HepG2 (cell line): ENCODE measurements at regions not wholly inside any gene's neighbourhood (a gene's known extent, or its start where the extent isn't known, plus 50 kb on each side); places are given as distances from the start of the nearest gene placed in this dataset.

Experiments
- ATAC-seq: fragments of 200-7000 bp; cut with Tn5 transposase; 3 replicates; pipeline ENCODE4 v1.9.1; 2020; ENCODE audit warnings: mild to moderate bottlenecking, moderate library complexity
- BruUV-seq: library from RNA; stranded (reverse); fragments of 400-500 nt; replicated peaks from 2 replicates; lab custom pipeline; 2021; lab: Mats Ljungman, UMichigan
- CTCF ChIA-PET: fragments of 300-600 bp; formaldehyde crosslinking; extraction: SDS; loops from one replicate; lab custom pipeline; 2021; ENCODE audit warnings: low total read pairs, inconsistent platforms, low intra/inter-chr PET ratio; lab: Yijun Ruan, JAX
- POLR2A ChIA-PET: fragments of 350-600 bp; sonication (Branson Sonifier 250); formaldehyde crosslinking; loops from one replicate; lab custom pipeline; 2020; ENCODE audit warnings: antibody characterized with exemption, inconsistent platforms; lab: Yijun Ruan, JAX
- DNase-seq: peaks from one replicate; pipeline ENCODE4 v3.0.0-alpha.2; 2015; ENCODE audit warnings: low spot score
- FAIRE-seq: peaks from 3 replicates; lab custom pipeline; 2011; peaks lifted over from hg19 to GRCh38; lab: Jason Lieb, UNC
- H2AFZ ChIP-seq: one replicate; pipeline ENCODE4 v1.6.1; 2011; ENCODE audit warnings: low read length, inconsistent platforms
- H3K27ac ChIP-seq: fragments of 300-600 bp; 3 replicates; pipeline ENCODE4 v1.8.0; 2011; ENCODE audit warnings: mixed run types, mild to moderate bottlenecking, mixed read lengths, low read length, inconsistent platforms; ENCODE audit not compliant: insufficient read depth; ENCODE audit errors: extremely low read length
- H3K27me3 ChIP-seq, 2 experiments: fragments of 200-600 bp in 1 of 2; 2 replicates in 1 of 2; 3 replicates in 1 of 2; pipeline versions ENCODE4 v1.6.0 to v1.8.0; 2011; ENCODE audit warnings: low read length in 2 of 2, mild to moderate bottlenecking in 2 of 2, moderate library complexity in 2 of 2, inconsistent platforms in 1 of 2; ENCODE audit not compliant: insufficient read depth in 2 of 2, control insufficient read depth in 1 of 2
- H3K36me3 ChIP-seq, 2 experiments: fragments of 200-600 bp in 1 of 2; replicated peaks in 1 of 2; 2 replicates in 1 of 2; 3 replicates in 1 of 2; pipeline versions ENCODE4 v1.5.1 to v1.8.0; 2011; ENCODE audit warnings: low read length in 2 of 2, inconsistent platforms in 1 of 2; ENCODE audit not compliant: insufficient read depth in 2 of 2, control insufficient read depth in 1 of 2
- H3K4me1 ChIP-seq: 2 replicates; pipeline ENCODE4 v1.5.1; 2012; ENCODE audit warnings: low read length, inconsistent platforms; ENCODE audit not compliant: insufficient read depth
- H3K4me2 ChIP-seq: 2 replicates; pipeline ENCODE4 v1.6.0; 2011; ENCODE audit warnings: low read depth, low read length, inconsistent platforms
- H3K4me3 ChIP-seq, 3 experiments: fragments of 200-600 bp in 1 of 3; sonication (generic), shearing (Covaris generic) in 1 of 3; replicated peaks in 1 of 3; 2 replicates each; pipeline ENCODE4 v1.5.1; 2011 to 2016; ENCODE audit warnings: low read length in 3 of 3, inconsistent platforms in 2 of 3, low read depth in 2 of 3, mild to moderate bottlenecking in 2 of 3, control low read depth in 1 of 3, mixed read lengths in 1 of 3; ENCODE audit not compliant: insufficient read depth in 1 of 3
- H3K79me2 ChIP-seq: one replicate; pipeline ENCODE4 v1.6.1; 2011; ENCODE audit warnings: low read length, inconsistent platforms; ENCODE audit not compliant: insufficient read depth
- H3K9ac ChIP-seq: 2 replicates; pipeline ENCODE4 v1.6.0; 2011; ENCODE audit warnings: mild to moderate bottlenecking, low read depth, low read length, inconsistent platforms; ENCODE audit not compliant: insufficient read depth
- H3K9me3 ChIP-seq: 2 replicates; pipeline ENCODE4 v1.5.1; 2012; ENCODE audit warnings: mild to moderate bottlenecking, low read length
- H4K20me1 ChIP-seq: 2 replicates; pipeline ENCODE4 v1.6.0; 2011; ENCODE audit warnings: inconsistent platforms, mild to moderate bottlenecking, low read length, moderate library complexity; ENCODE audit not compliant: insufficient read depth
- ARID4A ChIP-seq: sonication (generic); formaldehyde crosslinking; IDR thresholded peaks from 2 replicates; pipeline ENCODE4 v1.5.0; 2020; ENCODE audit warnings: mild to moderate bottlenecking, missing genetic modification reagents, borderline replicate concordance
- CENPBD1 ChIP-seq: sonication (generic); formaldehyde crosslinking; IDR thresholded peaks from 2 replicates; pipeline ENCODE4 v1.8.0; 2022; ENCODE audit warnings: missing genetic modification reagents, low read depth, mild to moderate bottlenecking, borderline replicate concordance
- CHD4 ChIP-seq: fragments of 200-600 bp; sonication (generic); IDR thresholded peaks from 2 replicates; pipeline ENCODE4 v1.7.0; 2017; ENCODE audit warnings: mild to moderate bottlenecking, low read length, borderline replicate concordance
- E2F1 ChIP-seq: sonication (generic); formaldehyde crosslinking; IDR thresholded peaks from 2 replicates; pipeline ENCODE4 v1.5.0; 2020; ENCODE audit warnings: missing genetic modification reagents
- KLF15 ChIP-seq: sonication (generic); formaldehyde crosslinking; IDR thresholded peaks from 2 replicates; pipeline ENCODE4 v1.8.1; 2023; ENCODE audit warnings: borderline replicate concordance, mild to moderate bottlenecking, inconsistent platforms, missing genetic modification reagents, mixed read lengths
- NBN ChIP-seq: fragments of 450-650 bp; conservative IDR thresholded peaks from 2 replicates; pipeline ENCODE4 v1.6.1; 2017
- ZC3H13 ChIP-seq: sonication (generic); formaldehyde crosslinking; IDR thresholded peaks from 2 replicates; pipeline ENCODE4 v1.8.1; 2023; ENCODE audit warnings: mild to moderate bottlenecking, missing genetic modification reagents, moderate library complexity
- ZHX1 ChIP-seq: sonication (generic); formaldehyde crosslinking; IDR thresholded peaks from 2 replicates; pipeline ENCODE4 v1.8.1; 2022; ENCODE audit warnings: low read depth, mild to moderate bottlenecking, missing genetic modification reagents
- ZNF121 ChIP-seq: sonication (generic); formaldehyde crosslinking; IDR thresholded peaks from 2 replicates; pipeline ENCODE4 v1.5.0; 2020; ENCODE audit warnings: mild to moderate bottlenecking, missing genetic modification reagents
- ZNF598 ChIP-seq: sonication (generic); formaldehyde crosslinking; IDR thresholded peaks from 2 replicates; pipeline ENCODE4 v1.5.1; 2020; ENCODE audit warnings: mild to moderate bottlenecking, missing genetic modification reagents, borderline replicate concordance
- in situ Hi-C: cut with HindIII; loops from 2 replicates; pipeline ENCODE4 v1.10.0; 2017; ENCODE audit warnings: low pct_unique_long_range_greater_than_20kb; ENCODE audit not compliant: extremely low pct_ligation_motif_present
- intact Hi-C: fragments of 100-400 bp; cut with micrococcal nuclease; formaldehyde crosslinking; loops from one replicate; pipeline ENCODE4 v1.10.0; 2022; ENCODE audit not compliant: unreplicated experiment

GRCh38 chr14:29301571-29301970 is 535.0 kb downstream of the FOXG1 start (continued):
- TF ChIP-seq ZNF598 (CRISPR knock-in tag), result no peak
- no peak for TF ChIP-seq NBN
- TF ChIP-seq, all 625 proteins: peak for 0

- Histone ChIP-seq H3K4me3 (no peak overlapping the region), H3K4me2 (no peak overlapping the region), H4K20me1 (no peaks in the 10 kb centered on the region), H3K9ac (no peak overlapping the region), H3K36me3 (no peaks in the 10 kb centered on the region), H3K9me3 (peaks cover 89% of the 10 kb centered on the region), H2AFZ (no peak overlapping the region), H3K79me2 (no peaks in the 10 kb centered on the region), H3K27ac (no peak overlapping the region), H3K27me3 (no peaks in the 10 kb centered on the region), H3K4me1 (no peaks in the 10 kb centered on the region)
- no peak for ATAC-seq
- intact Hi-C loops (no loop called here), in situ Hi-C loops (no loop called here)
- DNase-seq, result no peak
- ChIA-PET POLR2A (no interaction called here), CTCF (no interaction called here)
- BruUV-seq, result no TSS peak
- no peak for FAIRE-seq
- TF ChIP-seq ZNF121 (CRISPR knock-in tag), result no peak
- no peak for TF ChIP-seq E2F1
- TF ChIP-seq ARID4A (CRISPR knock-in tag), result no peak
- TF ChIP-seq CHD4, result no peak
- TF ChIP-seq ZC3H13, result no peak
- no peak for TF ChIP-seq KLF15 (CRISPR knock-in tag)
- TF ChIP-seq ZHX1 (CRISPR knock-in tag), result no peak
- TF ChIP-seq CENPBD1 (CRISPR knock-in tag), result no peak
These were observed 543.6 kb downstream of the FOXG1 start for GRCh38 chr14:29310210-29310609.
